GM19023 (cell line): ENCODE measurements at regions not wholly inside any gene's neighbourhood (a gene's known extent, or its start where the extent isn't known, plus 50 kb on each side); places are given as distances from the start of the nearest gene placed in this dataset.

Experiments
- ATAC-seq: cut with Tn5 transposase; IDR thresholded peaks from one replicate; pipeline ENCODE4 v1.9.1; 2021; ENCODE audit warnings: mild to moderate bottlenecking, moderate library complexity; ENCODE audit not compliant: unreplicated experiment

DNA sequence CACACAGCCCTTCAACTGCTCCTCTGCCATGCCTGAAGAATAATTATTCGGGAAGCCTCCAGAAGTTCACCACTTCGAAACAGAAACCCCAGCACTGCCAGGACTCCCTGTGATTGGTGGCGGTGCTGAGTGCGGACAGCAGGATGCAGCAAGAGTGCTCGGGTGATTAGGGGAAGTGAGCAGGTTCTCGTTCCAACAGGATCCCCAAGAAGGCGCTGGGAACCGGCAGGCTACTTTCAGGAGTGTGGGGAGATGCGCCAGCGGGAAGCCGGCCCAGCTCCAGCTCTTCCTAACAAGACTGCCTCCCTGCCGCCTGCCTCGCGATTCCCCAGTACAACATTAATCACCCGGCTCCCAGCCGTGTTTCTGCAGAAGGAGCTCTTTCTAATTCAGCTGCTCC lies 630.2 kb downstream of the BRD1 start:
- no peak for ATAC-seq

DNA sequence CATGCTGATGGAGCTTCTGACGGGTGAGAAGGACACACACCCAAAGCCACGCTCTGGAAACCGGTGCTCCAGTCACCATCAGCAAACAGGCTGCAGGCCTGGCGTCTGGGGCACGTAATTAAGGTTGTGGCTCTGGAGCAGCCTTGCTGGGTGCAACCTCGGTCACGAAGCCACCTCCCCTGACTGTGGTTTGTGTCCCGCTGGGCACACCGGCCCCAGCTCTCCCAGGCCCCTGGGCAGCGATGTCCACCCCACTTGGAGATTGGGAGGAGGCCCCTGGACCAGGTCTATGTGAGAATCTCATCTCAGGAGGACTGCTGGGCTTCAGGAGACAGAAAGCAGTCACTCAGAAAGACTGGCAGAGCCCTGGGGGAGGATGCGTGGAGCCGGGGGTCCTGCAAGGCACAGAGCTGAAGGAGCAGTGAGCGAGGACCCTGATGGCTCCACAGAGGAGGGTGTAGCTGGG lies 631.6 kb downstream of the BRD1 start:
- ATAC-seq, result no peak

DNA sequence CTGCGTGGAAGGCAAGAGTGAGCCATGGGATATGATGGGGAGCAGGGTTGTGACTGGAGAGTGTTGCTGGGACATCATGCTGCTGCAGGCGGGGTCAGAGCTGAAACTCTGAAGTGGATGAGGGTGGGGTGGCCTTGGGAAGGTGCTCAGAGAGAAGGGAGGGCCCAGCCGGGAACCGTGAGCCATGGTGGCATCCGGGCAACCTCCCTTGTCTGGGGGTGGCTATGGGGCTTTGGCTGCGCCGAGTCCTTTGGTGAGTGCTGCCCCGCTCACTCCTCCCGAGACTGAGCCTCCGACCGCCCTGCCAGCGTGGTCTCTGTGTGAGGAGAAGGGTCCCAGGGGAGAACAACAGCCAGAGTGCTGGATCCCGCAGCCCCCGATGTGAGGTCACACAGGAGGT lies 632.0 kb downstream of the BRD1 start:
- no peak for ATAC-seq

DNA sequence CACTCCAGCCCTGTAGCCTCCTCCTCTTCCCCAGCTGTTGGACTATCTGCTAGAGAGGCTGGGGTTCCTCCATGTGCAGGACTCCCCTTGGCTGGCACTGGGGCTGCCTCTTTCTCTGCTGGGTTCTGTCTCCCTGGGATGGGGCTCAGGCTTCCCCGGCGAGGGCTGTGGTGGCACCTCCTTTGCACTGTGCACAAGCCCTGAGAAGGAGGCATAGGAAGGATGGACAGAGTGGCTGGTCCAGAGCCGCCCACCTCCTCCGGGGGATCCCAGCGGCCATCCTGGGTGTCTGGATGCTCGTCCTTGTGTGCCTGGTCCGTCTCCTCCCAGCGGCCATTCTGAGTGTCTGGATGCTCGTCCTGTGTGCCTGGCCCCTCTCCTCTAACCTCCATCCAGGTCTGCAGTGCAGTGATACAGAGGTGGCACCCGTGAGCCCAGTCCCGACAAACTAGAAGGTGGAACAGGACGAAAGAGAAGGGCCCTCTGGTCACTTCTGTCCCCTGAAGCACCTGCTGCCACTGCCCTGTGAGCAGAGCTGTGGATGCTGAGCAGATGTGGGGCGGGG lies 633.7 kb downstream of the BRD1 start:
- ATAC-seq, result no peak

DNA sequence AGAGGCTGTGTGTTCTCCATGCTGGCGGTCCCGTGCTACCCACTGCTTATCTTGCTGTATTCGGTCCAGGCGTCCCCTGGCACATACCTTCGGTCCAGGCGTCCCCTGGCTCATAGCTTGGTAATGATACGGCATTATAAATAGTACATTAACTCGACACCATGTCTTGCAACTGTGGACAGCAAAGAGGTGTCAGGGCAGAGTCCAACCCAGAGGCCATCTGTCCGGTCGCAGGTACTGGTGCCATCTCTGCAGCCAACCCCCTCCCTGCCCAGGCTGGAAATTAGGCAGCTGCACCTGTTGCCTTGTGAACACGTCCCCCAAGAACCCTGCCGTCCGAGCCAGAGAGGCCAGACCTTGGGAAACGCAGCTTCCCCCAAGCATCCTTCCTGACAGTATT lies 634.3 kb downstream of the BRD1 start:
- ATAC-seq, result no peak

DNA sequence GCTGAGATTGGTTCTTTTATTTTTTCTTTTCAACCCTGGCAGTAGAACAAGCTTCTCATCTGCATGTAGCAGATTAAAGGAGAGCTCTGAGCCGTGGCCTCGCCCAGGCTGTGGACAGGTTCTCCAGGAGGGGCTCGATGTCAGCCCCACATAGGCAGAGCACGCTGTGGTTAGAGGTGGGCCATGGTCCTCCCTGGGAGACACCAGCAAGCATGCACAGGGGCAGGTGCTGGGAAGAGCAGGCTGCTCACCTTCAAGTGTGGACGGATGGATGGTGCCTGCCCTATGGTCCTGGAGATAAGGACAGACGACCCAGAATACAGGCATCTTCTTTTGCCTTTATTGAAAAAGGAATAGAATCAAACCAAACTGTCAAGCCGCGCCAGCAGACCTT lies 634.8 kb downstream of the BRD1 start:
- no peak for ATAC-seq

DNA sequence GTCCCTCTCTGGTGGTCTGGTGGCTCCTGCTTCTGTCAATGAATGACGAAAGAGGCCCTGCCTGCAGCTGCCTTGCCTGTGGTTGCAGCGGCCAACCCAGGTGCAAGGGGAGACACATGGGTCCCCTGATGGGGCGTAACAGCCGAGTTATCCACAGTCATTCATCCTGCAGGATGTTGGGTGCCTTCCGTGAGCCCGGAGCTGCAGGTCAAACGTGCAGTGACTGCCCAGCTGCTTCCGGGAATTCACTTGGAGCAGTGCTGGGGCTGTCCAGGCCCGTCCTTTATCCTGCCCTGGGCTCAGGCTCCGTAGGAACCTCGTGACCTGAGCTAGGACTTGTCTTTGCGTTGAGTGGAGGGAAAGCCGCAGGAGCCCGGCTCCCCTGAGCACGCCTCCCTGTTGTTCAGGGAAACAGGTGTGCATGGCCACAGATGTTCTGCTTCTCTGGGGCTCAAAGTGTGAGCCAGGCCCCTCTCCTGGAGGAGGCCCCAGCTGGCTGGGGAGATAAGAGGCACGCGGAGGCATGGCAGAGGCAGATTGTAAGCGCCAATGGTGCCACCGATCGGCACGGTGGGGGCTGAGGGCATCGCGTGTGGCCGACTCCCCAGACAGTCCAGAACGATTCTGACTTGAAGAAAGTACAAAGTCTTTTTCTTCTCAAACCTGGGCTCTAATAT lies 635.4 kb downstream of the BRD1 start:
- ATAC-seq, result no peak

DNA sequence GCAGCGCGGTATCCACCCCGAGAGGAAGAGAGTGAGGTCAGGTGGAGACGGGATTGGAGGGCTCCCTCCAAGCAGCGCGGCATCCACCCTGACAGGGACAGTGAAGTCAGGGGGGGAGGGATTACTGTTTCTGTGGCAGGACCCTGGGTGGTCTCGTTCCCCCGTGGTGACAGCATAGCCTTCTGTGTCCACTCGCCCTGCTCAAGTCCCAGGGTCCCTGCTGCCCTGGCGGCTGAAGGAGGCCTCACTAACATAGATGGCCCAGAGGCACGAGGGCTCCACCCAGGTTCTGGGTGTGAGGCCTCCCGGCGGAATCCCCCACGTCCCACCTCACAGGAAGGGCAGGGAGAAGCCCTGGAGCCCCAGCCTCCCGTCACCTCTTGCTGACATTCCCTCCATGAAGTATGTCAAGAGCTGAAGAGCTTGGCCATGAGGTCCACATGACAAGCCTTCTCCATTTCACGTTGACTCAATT lies 636.1 kb downstream of the BRD1 start:
- ATAC-seq, result no peak

DNA sequence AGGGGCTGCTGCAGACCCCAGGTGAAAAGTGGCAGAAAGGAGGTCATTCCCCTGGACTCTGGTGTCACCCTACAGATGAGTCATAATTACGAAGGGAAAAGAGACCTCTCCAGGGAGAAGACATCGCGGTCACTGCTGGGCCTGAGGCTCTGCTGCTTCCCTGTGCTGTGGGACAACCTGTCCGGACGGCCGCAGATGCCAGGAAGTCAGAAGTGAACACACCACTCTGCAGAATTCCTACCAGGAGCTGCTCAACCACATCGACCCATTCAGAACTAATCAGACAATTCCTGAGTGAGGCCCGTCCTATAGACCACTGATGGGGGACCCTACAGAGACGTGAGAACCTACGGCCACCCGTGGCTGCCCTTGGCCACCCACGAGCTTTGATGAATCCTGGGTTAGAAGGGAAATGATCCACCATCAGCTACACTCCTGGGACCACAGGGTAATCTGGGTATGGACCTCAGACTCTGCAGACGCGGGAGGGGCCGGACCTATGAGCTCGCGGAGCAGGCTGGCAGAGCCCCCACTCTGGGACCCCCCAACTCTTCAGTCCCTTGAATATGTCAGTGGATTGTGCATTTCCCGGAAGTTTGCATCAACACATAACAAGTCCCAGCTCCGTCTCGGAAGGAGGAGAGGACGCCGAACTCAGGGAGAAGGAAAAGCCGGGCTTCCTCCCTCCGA lies 636.7 kb downstream of the BRD1 start:
- no peak for ATAC-seq

DNA sequence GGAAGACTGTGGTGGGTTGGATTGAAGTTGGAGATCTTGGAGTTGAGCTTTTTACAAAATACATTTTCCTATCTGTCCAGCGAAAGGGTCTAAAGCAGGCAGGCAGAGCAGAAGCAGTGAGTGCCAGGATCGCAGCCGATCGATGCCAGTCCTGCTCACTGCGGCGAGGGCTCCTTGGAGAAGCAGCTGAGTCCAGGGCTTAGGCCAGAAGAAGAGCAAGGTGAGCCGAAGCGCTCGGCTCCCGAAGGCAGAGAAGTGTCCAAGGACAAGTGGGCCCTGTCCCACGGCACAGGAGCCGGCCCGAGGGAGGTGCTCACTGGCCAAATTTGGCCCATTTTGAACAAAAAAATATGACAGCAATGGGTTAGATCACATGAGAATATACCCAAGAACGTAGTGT lies 637.8 kb downstream of the BRD1 start:
- no peak for ATAC-seq

DNA sequence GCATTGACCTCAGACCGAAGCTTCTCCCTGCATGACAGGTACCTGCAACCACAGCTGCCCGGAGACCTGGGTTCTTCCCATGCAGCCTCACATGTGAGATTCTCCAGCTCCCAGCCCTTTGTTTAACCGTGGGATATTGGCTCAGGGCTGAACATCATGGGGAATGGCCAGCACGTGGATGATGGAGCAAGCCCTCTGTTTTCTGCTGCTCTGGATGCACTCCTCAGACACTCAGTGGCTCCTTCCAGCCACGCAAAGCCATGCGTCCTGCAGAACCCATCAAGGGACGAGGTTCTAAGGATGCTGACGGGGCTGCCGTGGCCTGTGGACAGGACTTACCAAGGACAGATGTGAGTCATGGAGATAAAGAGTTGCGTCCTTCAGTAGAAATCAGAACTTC lies 639.1 kb downstream of the BRD1 start:
- no peak for ATAC-seq

DNA sequence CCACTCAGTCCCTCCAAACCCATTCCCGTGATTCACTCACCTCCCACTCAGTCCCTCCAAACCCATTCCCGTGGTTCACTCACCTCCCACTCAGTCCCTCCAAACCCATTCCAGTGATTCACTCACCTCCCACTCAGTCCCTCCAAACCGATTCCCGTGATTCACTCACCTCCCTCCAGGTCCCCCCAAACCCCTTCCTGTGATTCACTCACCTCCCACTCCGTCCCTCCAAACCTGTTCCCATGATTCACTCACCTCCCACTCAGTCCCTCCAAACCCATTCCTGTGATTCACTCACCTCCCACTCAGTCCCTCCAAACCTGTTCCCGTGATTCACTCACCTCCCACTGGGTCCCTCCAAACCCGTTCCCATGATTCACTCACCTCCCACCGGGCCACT lies 639.6 kb downstream of the BRD1 start:
- ATAC-seq, result no peak

DNA sequence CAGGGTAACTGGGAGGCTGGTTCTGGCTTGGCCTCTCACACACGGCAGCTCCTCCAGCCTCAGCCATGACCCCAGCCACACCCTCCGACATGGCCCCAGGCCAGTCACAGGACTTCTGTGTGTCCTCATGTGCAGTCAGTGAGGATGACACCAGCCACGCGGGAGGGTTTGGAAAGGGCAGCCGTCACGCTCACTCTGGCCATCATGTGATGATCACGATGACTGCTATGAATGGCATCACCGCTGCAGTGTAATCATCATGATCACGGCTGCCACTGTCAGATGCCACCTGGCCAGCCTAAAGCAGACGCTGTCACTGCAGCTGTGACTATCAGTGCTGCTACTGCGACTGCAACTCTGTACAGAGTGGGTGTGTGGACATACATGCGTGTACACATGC lies 640.9 kb downstream of the BRD1 start:
- no peak for ATAC-seq

DNA sequence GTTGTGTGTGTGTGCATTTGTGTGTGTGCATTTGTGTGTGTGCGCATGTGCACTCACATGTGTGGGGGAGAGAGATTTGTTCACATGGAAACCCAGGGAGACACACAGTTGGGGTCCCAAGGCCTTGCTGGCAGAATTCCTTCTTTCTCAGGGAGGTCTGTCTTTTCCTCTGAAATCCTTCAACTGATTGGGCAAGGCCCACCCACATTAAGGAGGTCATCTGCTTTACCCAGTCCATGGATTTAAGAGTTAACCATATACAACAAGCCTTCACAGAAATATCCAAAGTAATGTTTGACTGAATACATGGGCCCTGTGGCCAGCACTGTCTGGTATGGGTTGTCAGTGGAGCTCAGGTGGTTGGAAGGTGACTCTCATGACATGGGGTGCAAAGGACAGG lies 641.4 kb downstream of the BRD1 start:
- no peak for ATAC-seq

DNA sequence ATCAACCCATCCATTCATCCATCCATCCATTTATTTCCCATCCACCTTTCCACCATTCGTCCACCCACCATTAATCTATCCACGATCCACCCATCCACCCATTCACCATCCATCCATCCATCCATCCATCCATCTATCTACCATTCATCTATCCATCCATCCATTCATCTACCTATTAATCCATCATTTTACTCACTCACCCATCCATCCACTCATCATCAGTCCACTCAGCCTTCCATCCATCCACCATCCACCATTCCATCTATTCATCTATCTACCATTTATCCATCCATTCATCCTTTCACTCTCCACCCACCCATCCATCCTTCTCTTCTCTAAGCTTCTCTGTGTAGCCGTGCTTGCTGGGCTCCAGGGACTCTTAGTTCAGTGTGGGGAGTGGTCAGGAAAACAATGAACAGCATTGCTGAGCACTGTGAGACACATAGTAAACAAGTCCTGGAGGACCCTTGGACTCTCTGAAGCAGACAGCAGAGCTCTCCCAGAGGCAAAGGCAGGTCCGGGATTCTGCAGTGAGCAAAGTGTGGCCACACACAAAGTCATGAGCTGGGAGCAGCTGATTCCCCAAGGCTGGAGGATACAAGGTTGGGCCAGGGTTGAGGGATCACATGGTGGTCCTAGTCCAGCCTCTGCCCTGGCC lies 642.2 kb downstream of the BRD1 start:
- no peak for ATAC-seq

DNA sequence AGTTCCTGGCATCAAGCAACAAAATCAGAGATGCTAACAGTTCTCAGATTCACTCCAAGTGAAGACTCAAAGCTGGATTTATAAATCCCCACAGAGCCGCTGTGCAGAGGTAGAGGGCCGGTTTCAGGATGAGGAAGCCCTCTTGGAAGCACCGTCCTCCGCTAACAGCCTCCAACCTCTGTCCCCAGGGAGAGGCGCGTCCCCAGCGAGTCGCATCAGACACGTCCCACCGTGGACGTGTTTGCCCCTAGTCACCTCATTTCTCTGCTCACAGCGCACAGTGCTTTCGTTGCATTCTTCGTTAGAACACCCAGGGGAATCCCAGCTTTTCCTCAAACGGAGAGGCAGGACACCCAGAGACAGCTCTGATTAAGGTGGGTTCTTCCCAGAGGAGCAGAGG lies 642.9 kb downstream of the BRD1 start:
- no peak for ATAC-seq

DNA sequence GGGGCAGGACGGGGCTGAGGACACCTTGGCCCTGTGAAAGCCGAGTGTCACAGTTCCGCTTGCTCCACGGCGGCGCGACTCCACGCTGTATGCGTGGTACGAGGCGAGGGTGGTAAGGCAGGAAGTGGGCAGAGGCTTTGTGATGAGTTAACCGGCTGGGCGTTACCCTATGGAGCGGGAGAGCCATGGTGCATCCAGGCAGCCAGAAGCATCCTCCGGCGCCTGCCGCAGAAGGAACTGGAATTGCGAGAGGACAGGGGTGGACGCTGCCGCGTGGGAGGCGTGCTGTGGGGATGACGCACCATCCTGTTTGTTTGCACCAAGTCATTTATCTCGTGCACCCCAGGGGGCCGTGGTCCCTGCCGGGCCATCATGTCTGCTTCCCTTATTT lies 643.9 kb downstream of the BRD1 start:
- no peak for ATAC-seq

DNA sequence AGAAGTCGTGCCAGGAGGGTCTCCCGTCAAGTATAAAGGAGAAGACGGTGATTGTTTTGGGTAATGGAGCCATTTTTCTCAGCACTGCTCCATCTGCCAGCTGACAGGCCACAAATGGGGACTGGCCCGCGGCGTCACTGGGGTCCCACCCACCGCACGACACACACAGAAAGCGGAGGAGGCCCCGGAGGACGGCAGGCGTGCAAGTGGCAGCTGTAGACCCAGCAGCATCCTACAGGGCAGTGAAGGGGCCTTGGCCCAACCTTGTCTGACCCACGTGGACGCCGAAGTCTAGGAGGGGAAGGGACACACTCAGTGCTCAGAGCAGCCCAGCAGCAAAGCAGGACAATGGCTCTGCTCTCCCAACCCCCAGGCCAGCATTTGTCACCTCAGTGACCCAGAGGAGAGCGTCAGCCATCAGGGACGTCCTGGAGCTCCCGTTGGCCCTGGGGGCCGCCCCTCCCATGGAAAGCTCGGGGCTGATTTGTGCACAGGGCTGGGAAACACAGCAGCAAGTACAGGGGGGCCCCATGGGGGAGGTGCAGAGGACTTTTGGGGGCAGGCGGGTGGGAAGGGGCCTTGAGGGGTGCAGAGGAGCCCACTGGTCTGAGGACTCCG lies 644.4 kb downstream of the BRD1 start:
- ATAC-seq, result no peak

DNA sequence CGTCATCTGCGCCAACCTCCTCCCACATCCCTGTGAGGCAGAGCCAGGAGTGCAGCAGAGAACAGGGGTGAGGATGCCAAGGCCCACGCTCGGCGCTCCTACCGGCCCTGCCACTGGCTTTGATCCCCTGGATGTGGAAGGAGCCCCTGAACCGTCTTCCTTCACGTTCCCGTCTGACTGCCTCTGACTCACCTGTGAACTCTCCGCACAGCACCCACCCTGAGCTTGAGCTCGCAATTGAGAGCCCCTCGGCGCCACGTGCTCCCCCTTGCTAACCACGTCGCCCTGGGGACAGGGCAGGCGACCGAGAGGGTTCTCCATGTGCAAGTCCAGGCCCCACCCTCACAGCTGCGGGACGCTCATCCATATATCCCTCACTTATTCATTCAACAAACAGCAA lies 645.3 kb downstream of the BRD1 start:
- ATAC-seq, result no peak

DNA sequence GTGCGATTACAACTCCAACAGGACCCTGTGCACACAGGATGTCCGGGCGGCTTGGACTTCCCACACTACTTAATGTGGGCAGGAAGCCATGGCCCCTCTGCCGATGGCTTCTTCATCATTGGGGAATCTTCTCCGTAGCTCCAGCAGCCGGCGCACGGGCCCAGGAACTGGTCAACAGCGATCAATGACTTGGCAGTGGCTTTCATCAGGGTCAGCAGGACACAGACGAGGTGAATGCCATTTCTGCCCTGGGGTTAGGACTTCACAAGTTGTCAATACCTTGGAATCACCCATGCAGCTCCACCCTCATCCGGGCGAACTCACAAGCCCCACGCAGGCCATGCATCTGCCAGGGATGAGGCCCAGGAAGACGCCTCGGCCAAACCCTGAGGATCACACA lies 645.7 kb downstream of the BRD1 start:
- no peak for ATAC-seq

DNA sequence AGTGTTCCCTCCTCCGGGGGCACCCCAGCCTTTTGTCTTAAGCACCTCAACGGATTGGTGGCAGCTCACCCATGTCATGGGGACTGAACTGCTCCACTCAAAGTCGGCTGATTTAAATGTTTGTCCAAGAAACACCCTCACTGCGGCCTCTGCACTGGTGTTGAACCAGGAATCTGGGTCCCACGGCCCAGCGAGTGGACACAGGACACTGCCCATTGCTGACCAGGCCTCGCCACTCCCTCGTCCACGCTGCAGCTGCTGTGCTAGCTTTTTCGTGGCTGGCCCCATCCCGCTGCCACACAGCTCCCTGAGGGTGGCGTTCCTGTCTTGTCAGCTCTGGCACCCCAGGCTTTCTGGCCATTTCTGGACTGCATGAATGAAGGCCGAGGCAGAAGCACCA lies 646.2 kb downstream of the BRD1 start:
- no peak for ATAC-seq

DNA sequence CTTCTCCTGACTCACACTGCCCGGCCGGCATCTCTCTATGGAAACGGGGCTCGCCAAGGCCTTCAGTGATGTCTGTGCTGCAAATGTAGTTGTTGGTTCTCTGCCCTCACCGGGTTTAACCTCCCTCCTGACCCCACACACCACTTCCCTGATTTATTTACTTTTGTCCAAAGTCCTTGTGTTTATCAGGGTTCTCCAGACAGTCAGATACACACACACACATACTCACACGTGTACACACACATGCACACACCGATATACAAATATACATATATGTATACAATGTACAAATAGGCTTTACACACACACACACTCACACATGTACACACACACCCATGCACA lies 647.0 kb downstream of the BRD1 start:
- ATAC-seq, result no peak
